Upper lobe of right lung (tissue), 1 donor: ENCODE measurements at regions not wholly inside any gene's neighbourhood (a gene's known extent, or its start where the extent isn't known, plus 50 kb on each side); places are given as distances from the start of the nearest gene placed in this dataset.

Experiments used
- ATAC-seq: fragments of 200-7000 bp; cut with Tn5 transposase; one replicate; pipeline ENCODE4 v1.9.1; 2020; ENCODE audit warnings: mild to moderate bottlenecking, moderate library complexity
- DNase-seq: peaks from one replicate; pipeline ENCODE4 v3.0.0-alpha.2; 2020
- H3K27ac ChIP-seq: fragments of 200-600 bp; one replicate; pipeline ENCODE4 v1.8.0; 2022
- H3K27me3 ChIP-seq: fragments of 200-600 bp; one replicate; pipeline ENCODE4 v1.8.0; 2022; ENCODE audit warnings: mild to moderate bottlenecking
- H3K36me3 ChIP-seq: fragments of 200-600 bp; one replicate; pipeline ENCODE4 v1.8.0; 2022
- H3K4me1 ChIP-seq: fragments of 200-600 bp; one replicate; pipeline ENCODE4 v1.8.0; 2022
- H3K4me3 ChIP-seq: fragments of 200-600 bp; one replicate; pipeline ENCODE4 v1.8.0; 2022; ENCODE audit warnings: mild to moderate bottlenecking
- H3K9me3 ChIP-seq: fragments of 200-600 bp; one replicate; pipeline ENCODE4 v1.8.0; 2022
- intact Hi-C: fragments of 100-400 bp; cut with DNase I; formaldehyde crosslinking; loops from one replicate; pipeline ENCODE4 v1.11.0; 2022
- TF ChIP-seq, protein P1 (sequence below): fragments of 200-600 bp; IDR thresholded peaks from one replicate; pipeline ENCODE4 v1.8.0; 2022; ENCODE audit warnings: antibody characterized with exemption
- donor health status: DM: no; HTN: yes; CAD: no; lungs with severe emphysema.

DNA sequence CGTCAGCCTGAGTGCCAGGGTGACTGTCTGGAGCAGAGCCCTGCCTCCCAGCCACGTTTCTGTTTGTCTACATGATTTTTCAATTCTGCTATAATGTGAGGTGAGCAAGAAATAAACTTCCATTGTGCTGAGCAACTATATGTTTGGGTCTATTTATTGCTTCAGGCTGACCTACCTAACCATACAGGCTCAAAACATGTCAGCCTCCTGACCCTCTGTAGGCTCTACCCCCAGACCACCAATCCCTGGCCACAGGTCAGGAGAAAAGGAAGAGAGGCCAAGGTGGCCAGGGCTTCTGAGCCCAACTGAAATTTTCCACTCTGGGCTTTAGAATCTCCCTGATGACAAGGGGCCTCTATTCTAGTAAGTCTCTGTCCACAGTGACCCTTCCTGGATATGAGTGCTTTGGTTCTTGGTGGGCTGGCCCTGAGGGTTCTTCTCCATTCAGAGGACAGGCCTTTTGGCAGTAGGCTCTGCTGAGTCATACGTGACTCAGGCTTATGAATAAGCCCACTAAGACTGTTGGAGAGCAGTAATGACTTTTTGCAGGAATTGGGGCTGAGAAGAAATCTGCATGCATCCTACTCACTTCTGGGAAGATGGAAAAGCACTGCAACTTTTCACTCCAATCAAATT is 117.2 kb upstream of the TBCA start:
- H3K27ac ChIP-seq: no peak overlapping the region
- no peak overlapping the region for H3K4me3 ChIP-seq
- no peaks in the 10 kb centered on the region for H3K36me3 ChIP-seq
- H3K4me1 ChIP-seq: no peaks in the 10 kb centered on the region
- DNase-seq: no peak
- ATAC-seq: no peak
- no peaks in the 10 kb centered on the region for H3K9me3 ChIP-seq
- TF ChIP-seq, protein P1, sequence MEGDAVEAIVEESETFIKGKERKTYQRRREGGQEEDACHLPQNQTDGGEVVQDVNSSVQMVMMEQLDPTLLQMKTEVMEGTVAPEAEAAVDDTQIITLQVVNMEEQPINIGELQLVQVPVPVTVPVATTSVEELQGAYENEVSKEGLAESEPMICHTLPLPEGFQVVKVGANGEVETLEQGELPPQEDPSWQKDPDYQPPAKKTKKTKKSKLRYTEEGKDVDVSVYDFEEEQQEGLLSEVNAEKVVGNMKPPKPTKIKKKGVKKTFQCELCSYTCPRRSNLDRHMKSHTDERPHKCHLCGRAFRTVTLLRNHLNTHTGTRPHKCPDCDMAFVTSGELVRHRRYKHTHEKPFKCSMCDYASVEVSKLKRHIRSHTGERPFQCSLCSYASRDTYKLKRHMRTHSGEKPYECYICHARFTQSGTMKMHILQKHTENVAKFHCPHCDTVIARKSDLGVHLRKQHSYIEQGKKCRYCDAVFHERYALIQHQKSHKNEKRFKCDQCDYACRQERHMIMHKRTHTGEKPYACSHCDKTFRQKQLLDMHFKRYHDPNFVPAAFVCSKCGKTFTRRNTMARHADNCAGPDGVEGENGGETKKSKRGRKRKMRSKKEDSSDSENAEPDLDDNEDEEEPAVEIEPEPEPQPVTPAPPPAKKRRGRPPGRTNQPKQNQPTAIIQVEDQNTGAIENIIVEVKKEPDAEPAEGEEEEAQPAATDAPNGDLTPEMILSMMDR: no peak
- no peaks in the 10 kb centered on the region for H3K27me3 ChIP-seq
- intact Hi-C loops: no loop called here

DNA sequence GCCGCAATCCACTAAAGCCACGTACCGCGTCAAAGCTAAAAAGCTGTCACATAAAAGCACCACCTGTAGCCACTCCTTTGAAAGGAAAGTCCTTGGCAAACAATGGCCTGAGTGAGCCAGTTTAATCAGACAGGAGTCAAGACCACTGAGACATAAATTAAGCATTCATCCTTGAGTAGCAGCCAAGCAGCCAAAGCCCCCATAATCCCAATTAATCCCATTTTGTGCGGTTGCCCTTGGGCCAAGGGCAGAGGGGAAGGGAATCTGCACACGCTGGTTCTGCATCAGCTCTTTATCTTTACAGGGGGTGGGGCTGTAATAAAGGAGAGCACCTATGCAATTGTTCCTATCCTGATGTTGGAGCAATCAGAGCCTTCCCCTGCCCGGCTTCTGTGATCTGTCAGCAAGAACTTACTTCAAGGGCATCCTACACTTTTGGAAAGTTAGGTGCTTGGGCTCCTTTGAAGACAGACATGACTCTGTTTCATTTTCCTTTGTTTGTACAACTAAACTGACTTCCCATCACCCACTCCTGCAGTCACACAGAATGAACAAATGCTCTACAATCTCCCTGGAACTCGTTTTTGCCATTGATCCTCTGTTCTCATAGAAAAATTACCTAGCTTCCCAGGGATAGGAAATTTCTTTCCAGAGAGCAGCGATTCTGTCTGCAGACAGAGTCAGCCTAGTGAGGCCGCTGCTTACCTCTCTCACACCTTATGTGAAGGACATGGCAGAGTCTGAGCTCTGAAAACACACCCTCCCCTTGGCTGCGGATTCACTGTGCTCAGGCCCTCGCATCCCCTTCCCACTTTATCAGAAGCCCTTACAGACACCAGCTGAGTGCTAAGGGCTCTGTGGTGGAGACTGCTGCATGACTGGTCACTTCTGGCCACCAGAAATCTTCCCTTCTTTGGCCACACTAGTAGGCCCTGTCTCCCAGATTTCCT is 116.2 kb upstream of the TBCA start:
- ATAC-seq: no peak
- no peak for DNase-seq
- TF ChIP-seq, protein P1: no peak
- Histone ChIP-seq H3K4me1 (no peaks in the 10 kb centered on the region), H3K9me3 (no peaks in the 10 kb centered on the region), H3K36me3 (no peaks in the 10 kb centered on the region), H3K27me3 (no peaks in the 10 kb centered on the region), H3K4me3 (no peak overlapping the region), H3K27ac (no peak overlapping the region)
- intact Hi-C loops: no loop called here

DNA sequence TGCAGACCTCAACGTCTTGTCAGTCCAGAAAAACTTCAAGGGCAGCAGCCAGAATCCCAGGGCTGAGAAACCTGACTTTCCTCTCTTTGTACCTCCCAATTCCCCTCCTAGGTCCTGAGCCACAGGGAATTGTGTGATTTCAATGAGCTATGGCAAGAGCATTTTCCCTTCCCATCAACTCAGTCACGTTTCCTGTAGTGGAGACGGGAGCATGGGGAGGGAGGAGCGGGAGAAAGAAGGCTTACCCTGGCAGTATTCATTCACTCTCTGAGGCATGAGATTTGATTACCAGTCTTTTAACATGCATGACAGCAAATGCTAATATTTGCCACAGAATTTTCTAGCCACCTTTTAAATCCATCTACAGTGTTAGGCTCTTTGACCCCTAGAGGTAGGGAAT is 109.4 kb upstream of the TBCA start:
- Histone ChIP-seq H3K27ac (no peak overlapping the region), H3K9me3 (no peaks in the 10 kb centered on the region), H3K4me3 (no peak overlapping the region), H3K27me3 (no peaks in the 10 kb centered on the region), H3K36me3 (no peaks in the 10 kb centered on the region), H3K4me1 (no peaks in the 10 kb centered on the region)
- ATAC-seq (no peak), DNase-seq (no peak)
- intact Hi-C loops: no loop called here
- TF ChIP-seq, protein P1: no peak

DNA sequence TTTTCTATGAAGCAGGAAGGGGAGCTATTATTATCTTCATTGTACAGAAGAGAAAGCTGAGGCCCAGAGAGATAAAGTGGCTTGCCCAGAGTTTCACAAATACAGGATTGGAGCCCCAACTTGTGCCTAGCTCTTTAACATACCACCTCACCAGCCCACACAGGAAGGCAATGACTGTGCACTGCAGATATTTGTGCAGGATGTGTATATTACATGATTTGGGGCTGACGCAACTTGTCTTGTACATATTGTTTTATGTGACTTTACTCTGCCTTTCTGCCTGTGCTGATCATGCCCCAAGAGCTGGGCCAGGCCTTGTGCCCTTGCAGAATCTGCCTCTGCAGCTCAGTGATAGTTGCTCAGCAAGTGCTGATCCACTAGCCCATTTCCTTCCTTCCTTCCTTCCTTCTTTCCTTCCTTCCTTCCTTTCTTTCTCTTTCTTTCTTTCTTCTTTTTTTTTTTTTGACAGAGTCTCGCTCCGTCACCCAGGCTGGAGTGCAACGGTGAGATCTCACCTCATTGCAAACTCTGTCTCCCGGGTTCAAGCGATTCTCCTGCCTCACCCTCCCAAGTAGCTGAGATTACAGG is 106.6 kb upstream of the TBCA start:
- Histone ChIP-seq H3K36me3 (no peaks in the 10 kb centered on the region), H3K4me3 (no peak overlapping the region), H3K27me3 (no peaks in the 10 kb centered on the region), H3K4me1 (no peaks in the 10 kb centered on the region), H3K9me3 (no peaks in the 10 kb centered on the region), H3K27ac (no peak overlapping the region)
- intact Hi-C loops: no loop called here
- ATAC-seq (peak; percentile 46), DNase-seq (no peak)
- TF ChIP-seq, protein P1: no peak

DNA sequence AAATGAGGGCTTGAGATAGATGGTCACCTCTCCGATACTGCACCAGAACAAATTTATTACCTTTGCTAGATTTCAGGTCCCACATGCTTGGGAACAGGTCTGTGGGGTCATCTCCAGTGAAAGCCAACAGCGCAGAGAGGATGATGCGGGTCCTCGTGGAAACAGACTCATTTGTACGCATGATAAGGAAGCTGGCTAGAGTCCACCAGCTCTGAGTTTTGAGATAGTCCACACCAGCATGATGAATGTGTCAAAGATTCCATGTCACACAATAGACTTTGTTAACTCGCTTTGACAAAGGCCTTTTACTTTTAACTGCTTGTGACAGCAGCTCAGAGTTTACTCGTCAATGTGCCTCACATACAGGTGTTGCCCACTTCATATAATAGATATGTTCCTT is 105.4 kb upstream of the TBCA start:
- H3K4me1 ChIP-seq: no peaks in the 10 kb centered on the region

More for the DNA sequence above, 105.4 kb upstream of the TBCA start:
- TF ChIP-seq, protein P1: no peak
- intact Hi-C loops: no loop called here
- no peak for ATAC-seq
- no peak for DNase-seq
- H3K9me3 ChIP-seq: no peaks in the 10 kb centered on the region
- H3K4me3 ChIP-seq: no peak overlapping the region
- H3K36me3 ChIP-seq: no peaks in the 10 kb centered on the region
- no peaks in the 10 kb centered on the region for H3K27me3 ChIP-seq
- H3K27ac ChIP-seq: no peak overlapping the region
